ENCODE measurements at regions not wholly inside any gene's neighbourhood (a gene's known extent, or its start where the extent isn't known, plus 50 kb on each side); places are given as distances from the start of the nearest gene placed in this dataset.

- Histone ChIP-seq H3K27me3 (ENCODE audit: control insufficient read depth, insufficient read depth) (no peaks in the 10 kb centered on the region), H3K9me3 (ENCODE audit: control insufficient read depth, low read length) (no peaks in the 10 kb centered on the region), H3K4me1 (ENCODE audit: control insufficient read depth, insufficient read depth, low read length) (peaks cover 11% of the 10 kb centered on the region), H3K27ac (ENCODE audit: low read length) (no peak overlapping the region), H3K4me3 (ENCODE audit: low read length) (no peak overlapping the region)
- intact Hi-C loops (cut with DNase I) = loop anchor here (5.0 to 10.0 kb wide), 5 partner anchors 52 to 132 kb away; no protein-coding TSS in a partner anchor
- whole genome bisulfite sequencing = 87% methylated on average over 1 of the region's 1 CpG
- ATAC-seq (no peak), DNase-seq (no peak)
Observed at GRCh38 chr6:56766806-56767178, 124.1 kb upstream of the DST start.

GRCh38 chr6:56766139-56766805 is 123.6 kb upstream of the DST start:
- intact Hi-C loops (cut with DNase I) = loop anchor here (5.0 to 10.0 kb wide), 5 partner anchors 51 to 131 kb away; no protein-coding TSS in a partner anchor
- DNase-seq (no peak), ATAC-seq (no peak)
- H3K27me3 ChIP-seq (ENCODE audit: control insufficient read depth, insufficient read depth) = no peaks in the 10 kb centered on the region
- 92% methylated on average over 14 of the region's 14 CpGs for WGBS
- peaks cover 11% of the 10 kb centered on the region for H3K4me1 ChIP-seq (ENCODE audit: control insufficient read depth, insufficient read depth, low read length)
- H3K27ac ChIP-seq (ENCODE audit: low read length) = peak overlapping the region; percentile 10
- H3K4me3 ChIP-seq (ENCODE audit: low read length) = no peak overlapping the region
- no peaks in the 10 kb centered on the region for H3K9me3 ChIP-seq (ENCODE audit: control insufficient read depth, low read length)

- ATAC-seq (no peak), DNase-seq (no peak)
- intact Hi-C loops (cut with DNase I) = loop anchor here (5.0 to 10.0 kb wide), 5 partner anchors 51 to 131 kb away; no protein-coding TSS in a partner anchor
- Histone ChIP-seq H3K27ac (ENCODE audit: low read length) (no peak overlapping the region), H3K9me3 (ENCODE audit: control insufficient read depth, low read length) (no peaks in the 10 kb centered on the region), H3K4me3 (ENCODE audit: low read length) (no peak overlapping the region), H3K4me1 (ENCODE audit: control insufficient read depth, insufficient read depth, low read length) (peaks cover 9% of the 10 kb centered on the region), H3K27me3 (ENCODE audit: control insufficient read depth, insufficient read depth) (no peaks in the 10 kb centered on the region)
- WGBS = 67% methylated on average over 2 of the region's 2 CpGs
Observed at GRCh38 chr6:56765494-56765893, 122.8 kb upstream of the DST start.

- no peaks in the 10 kb centered on the region for H3K27me3 ChIP-seq (ENCODE audit: control insufficient read depth, insufficient read depth)
- 54% methylated on average over 3 of the region's 3 CpGs for WGBS
- DNase-seq (peak in 1 of 3 donors; percentile 29), ATAC-seq (peak; percentile 46 to 63)
- no peak overlapping the region for H3K27ac ChIP-seq (ENCODE audit: low read length)
- H3K4me1 ChIP-seq (ENCODE audit: control insufficient read depth, insufficient read depth, low read length) = peaks cover 4% of the 10 kb centered on the region
- intact Hi-C loops (cut with DNase I) = loop anchor here in 3 of 4 donors (10.0 kb wide), 4 partner anchors 49 to 129 kb away; no protein-coding TSS in a partner anchor
- no peak overlapping the region for H3K4me3 ChIP-seq (ENCODE audit: low read length)
- H3K9me3 ChIP-seq (ENCODE audit: control insufficient read depth, low read length) = no peaks in the 10 kb centered on the region
Observed at GRCh38 chr6:56764081-56764566, 121.4 kb upstream of the DST start.

- no peak for ATAC-seq
- 65% methylated on average over 1 of the region's 1 CpG for WGBS
- intact Hi-C loops (cut with DNase I) = loop anchor here in 3 of 4 donors (10.0 kb wide), 4 partner anchors 47 to 127 kb away; no protein-coding TSS in a partner anchor
Observed at GRCh38 chr6:56761651-56762050, 119.0 kb upstream of the DST start.

GRCh38 chr6:56760842-56761241 is 118.2 kb upstream of the DST start:
- no peak for ATAC-seq
- intact Hi-C loops (cut with DNase I) = loop anchor here in 3 of 4 donors (10.0 kb wide), 4 partner anchors 46 to 126 kb away; no protein-coding TSS in a partner anchor
- no peaks in the 10 kb centered on the region for H3K9me3 ChIP-seq (ENCODE audit: control insufficient read depth, low read length)
- no peaks in the 10 kb centered on the region for H3K27me3 ChIP-seq (ENCODE audit: control insufficient read depth, insufficient read depth)
- no peak overlapping the region for H3K27ac ChIP-seq (ENCODE audit: low read length)
- peaks cover 6% of the 10 kb centered on the region for H3K4me1 ChIP-seq (ENCODE audit: control insufficient read depth, insufficient read depth, low read length)
- DNase-seq = no peak
- WGBS = 71% methylated on average over 1 of the region's 1 CpG
- no peak overlapping the region for H3K4me3 ChIP-seq (ENCODE audit: low read length)

More at GRCh38 chr6:56761651-56762050, 119.0 kb upstream of the DST start:
- DNase-seq = no peak
- H3K4me3 ChIP-seq (ENCODE audit: low read length) = no peak overlapping the region
- H3K27ac ChIP-seq (ENCODE audit: low read length) = no peak overlapping the region
- no peaks in the 10 kb centered on the region for H3K27me3 ChIP-seq (ENCODE audit: control insufficient read depth, insufficient read depth)
- H3K4me1 ChIP-seq (ENCODE audit: control insufficient read depth, insufficient read depth, low read length) = peaks cover 6% of the 10 kb centered on the region
- H3K9me3 ChIP-seq (ENCODE audit: control insufficient read depth, low read length) = no peaks in the 10 kb centered on the region

- Histone ChIP-seq H3K9me3 (ENCODE audit: control insufficient read depth, low read length) (no peaks in the 10 kb centered on the region), H3K4me1 (ENCODE audit: control insufficient read depth, insufficient read depth, low read length) (peaks cover 6% of the 10 kb centered on the region), H3K4me3 (ENCODE audit: low read length) (no peak overlapping the region), H3K27me3 (ENCODE audit: control insufficient read depth, insufficient read depth) (no peaks in the 10 kb centered on the region), H3K27ac (ENCODE audit: low read length) (no peak overlapping the region)
- intact Hi-C loops (cut with DNase I) = loop anchor here in 2 of 4 donors (5.0 kb wide), 2 partner anchors 42 to 47 kb away; no protein-coding TSS in a partner anchor
- DNase-seq = no peak
- 60% methylated on average over 2 of the region's 2 CpGs for WGBS
- no peak for ATAC-seq
Observed at GRCh38 chr6:56759521-56759920, 116.8 kb upstream of the DST start.

- Histone ChIP-seq H3K9me3 (ENCODE audit: control insufficient read depth, low read length) (no peaks in the 10 kb centered on the region), H3K27me3 (ENCODE audit: control insufficient read depth, insufficient read depth) (no peaks in the 10 kb centered on the region), H3K4me3 (ENCODE audit: low read length) (no peak overlapping the region), H3K27ac (ENCODE audit: low read length) (no peak overlapping the region), H3K4me1 (ENCODE audit: control insufficient read depth, insufficient read depth, low read length) (peaks cover 6% of the 10 kb centered on the region)
- WGBS = 93% methylated on average over 2 of the region's 2 CpGs
- intact Hi-C loops (cut with DNase I) = loop anchor here in 2 of 4 donors (5.0 kb wide), 2 partner anchors 41 to 46 kb away; no protein-coding TSS in a partner anchor
- no peak for ATAC-seq
- no peak for DNase-seq
Observed at GRCh38 chr6:56758553-56758952, 115.9 kb upstream of the DST start.

GRCh38 chr6:56758120-56758519 is 115.4 kb upstream of the DST start:
- ATAC-seq = no peak
- no peak for DNase-seq
- H3K9me3 ChIP-seq (ENCODE audit: control insufficient read depth, low read length) = no peaks in the 10 kb centered on the region
- H3K4me3 ChIP-seq (ENCODE audit: low read length) = no peak overlapping the region
- intact Hi-C loops (cut with DNase I) = loop anchor here in 2 of 4 donors (5.0 kb wide), 2 partner anchors 41 to 46 kb away; no protein-coding TSS in a partner anchor
- H3K27ac ChIP-seq (ENCODE audit: low read length) = no peak overlapping the region
- peaks cover 6% of the 10 kb centered on the region for H3K4me1 ChIP-seq (ENCODE audit: control insufficient read depth, insufficient read depth, low read length)
- H3K27me3 ChIP-seq (ENCODE audit: control insufficient read depth, insufficient read depth) = no peaks in the 10 kb centered on the region

GRCh38 chr6:56757588-56757984 is 114.9 kb upstream of the DST start:
- Histone ChIP-seq H3K27me3 (ENCODE audit: control insufficient read depth, insufficient read depth) (no peaks in the 10 kb centered on the region), H3K4me3 (ENCODE audit: low read length) (no peak overlapping the region), H3K9me3 (ENCODE audit: control insufficient read depth, low read length) (no peaks in the 10 kb centered on the region), H3K27ac (ENCODE audit: low read length) (no peak overlapping the region), H3K4me1 (ENCODE audit: control insufficient read depth, insufficient read depth, low read length) (peaks cover 6% of the 10 kb centered on the region)
- DNase-seq (no peak), ATAC-seq (peak in 1 of 2 donors; percentile 55)
- WGBS = 73% methylated on average over 1 of the region's 1 CpG
- intact Hi-C loops (cut with DNase I) = loop anchor here in 2 of 4 donors (5.0 kb wide), 2 partner anchors 40 to 45 kb away; no protein-coding TSS in a partner anchor

Measured in right cardiac atrium (tissue), 5 donors.